ENCODE measurements at regions not wholly inside any gene's neighbourhood (a gene's known extent, or its start where the extent isn't known, plus 50 kb on each side); places are given as distances from the start of the nearest gene placed in this dataset.

DNA sequence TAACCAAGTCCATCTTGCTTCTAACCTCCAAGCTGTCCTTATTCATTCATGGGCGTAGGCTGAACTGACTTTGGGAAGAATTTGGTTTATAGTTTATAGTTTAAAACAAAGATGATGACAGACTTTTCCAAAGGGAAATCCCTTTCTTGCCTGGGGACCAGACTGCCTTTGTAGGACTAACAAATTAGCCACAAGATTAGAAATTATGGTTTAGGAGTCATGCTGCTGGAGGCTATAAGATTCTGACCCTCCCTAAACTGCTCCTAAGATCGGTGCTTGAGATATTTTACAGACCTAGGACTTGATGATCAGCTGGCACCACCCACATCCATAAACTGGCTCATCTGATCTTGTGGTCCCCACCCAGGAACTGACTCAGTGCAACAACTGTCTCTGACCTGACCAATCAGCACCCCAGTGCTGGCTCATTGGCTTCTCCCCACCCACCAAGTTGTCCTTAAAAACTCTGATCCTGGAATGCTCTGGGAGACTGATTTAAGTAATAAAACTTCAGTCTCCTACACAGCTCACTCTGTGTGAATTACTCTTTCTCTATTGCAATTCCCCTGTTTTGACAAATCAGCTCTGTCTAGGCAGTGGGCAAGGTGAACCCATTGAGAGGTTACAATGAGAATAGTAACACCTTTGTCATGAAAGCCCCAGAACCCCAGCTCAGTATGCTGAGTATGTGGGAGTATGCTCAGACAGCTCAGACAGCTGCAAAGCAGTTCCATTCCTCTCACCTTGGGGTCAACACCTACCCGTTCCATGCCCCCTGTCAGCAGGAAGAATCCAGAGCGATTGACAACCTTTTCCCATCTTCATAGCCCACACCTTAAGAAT is 51.6 kb upstream of the C15orf39 start:
- Histone ChIP-seq H4K20me1 (replicated peaks; ENCODE audit: control insufficient read depth, extremely low read depth, insufficient read depth, low read length) (no peaks in the 10 kb centered on the region), H3K9me3 (replicated peaks; ENCODE audit: control insufficient read depth, insufficient read depth, low read length) (no peaks in the 10 kb centered on the region), H3K27ac (ENCODE audit: insufficient read depth, low read depth, low read length) (no peak overlapping the region), H3K4me3 (replicated peaks in 1 of 3; ENCODE audit: insufficient read depth in 1 of 3, low read depth in 1 of 3, low read length in 3 of 3) (no peak overlapping the region), H2AFZ (ENCODE audit: low read depth, low read length) (no peak overlapping the region), H3K9ac (replicated peaks; ENCODE audit: extremely low read depth, insufficient read depth, low read length) (no peak overlapping the region), H3K9me1 (replicated peaks; ENCODE audit: control insufficient read depth, extremely low read depth, insufficient read depth, low read length) (no peaks in the 10 kb centered on the region), H3K27me3 (ENCODE audit: control insufficient read depth in 2 of 2, insufficient read depth in 2 of 2, low read length in 2 of 2) (no peaks in the 10 kb centered on the region), H3K4me2 (ENCODE audit: insufficient read depth, low read length) (no peak overlapping the region), H3K4me1 (ENCODE audit: control insufficient read depth, extremely low read depth, insufficient read depth, low read length) (no peaks in the 10 kb centered on the region), H3K79me2 (ENCODE audit: control insufficient read depth, insufficient read depth, low read length) (no peaks in the 10 kb centered on the region), H3K36me3 (ENCODE audit: control insufficient read depth in 2 of 2, extremely low read depth in 1 of 2, insufficient read depth in 2 of 2, low read length in 2 of 2) (no peaks in the 10 kb centered on the region)
- FAIRE-seq, result no peak
- dilution Hi-C loops (cut with MboI; ENCODE audit: extremely low pct_ligation_motif_present, low sequenced_read_pairs) (no loop called here), intact Hi-C loops (cut with micrococcal nuclease) (no loop called here)
- no peak for TF ChIP-seq JUN (IDR thresholded peaks at IDR 0.05; ENCODE audit: borderline replicate concordance, insufficient read depth, insufficient read length, low read depth)
- no peak for TF ChIP-seq MYC (IDR thresholded peaks at IDR 0.05; ENCODE audit: low read depth, low read length)
- POLR2A ChIA-PET, result no interaction called here
- no TSS peak for BruUV-seq (replicated peaks)
- CTCF ChIA-PET, result no interaction called here
- DNase-seq (ENCODE audit: low read depth, low spot score), result no peak

DNA sequence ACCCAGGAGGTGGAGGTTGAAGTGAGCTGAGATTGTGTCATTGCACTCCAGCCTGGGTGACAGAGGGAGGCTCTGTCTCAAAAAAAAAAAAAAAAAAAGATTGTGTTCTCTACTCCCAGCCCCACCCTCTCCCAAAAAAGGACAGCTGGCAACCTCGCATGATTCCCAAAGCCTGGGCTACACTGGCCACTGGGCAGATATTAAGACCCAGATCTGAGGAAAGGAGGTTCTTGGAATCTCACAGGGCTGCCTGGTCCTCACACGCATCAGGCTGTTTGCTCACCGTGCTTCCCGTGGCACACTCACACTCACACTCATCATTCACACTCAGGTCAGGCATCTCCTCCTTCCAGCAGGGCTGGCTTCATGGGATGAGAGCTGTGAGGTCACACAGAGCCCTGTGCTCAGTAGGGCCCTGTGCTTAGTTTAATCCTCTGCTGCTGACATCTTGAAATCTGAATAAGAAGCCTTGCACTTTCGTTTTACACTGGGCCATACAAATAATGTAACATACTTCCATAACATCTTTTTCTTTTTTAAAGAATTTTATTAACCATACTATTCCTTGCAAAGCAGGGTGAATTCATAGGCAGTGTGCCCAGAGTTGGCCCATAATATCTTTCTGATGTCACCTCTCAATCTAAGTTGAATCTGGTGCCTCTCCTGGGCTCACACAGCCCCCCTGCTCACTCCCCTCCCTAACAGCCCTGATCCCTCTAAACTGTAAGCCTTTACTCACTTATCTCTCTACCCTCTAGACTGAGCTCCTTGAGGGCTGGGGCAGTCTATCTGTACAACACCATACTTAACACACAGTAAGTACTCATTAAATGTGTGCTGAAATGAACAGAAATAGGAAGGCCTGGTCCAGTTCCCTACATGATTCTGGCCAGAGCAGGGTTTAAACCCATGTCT is 50.2 kb upstream of the C15orf39 start:
- no peaks in the 10 kb centered on the region for H3K79me2 ChIP-seq (ENCODE audit: control insufficient read depth, insufficient read depth, low read length)
- intact Hi-C loops (cut with micrococcal nuclease), result no loop called here
- H3K9me1 ChIP-seq (replicated peaks; ENCODE audit: control insufficient read depth, extremely low read depth, insufficient read depth, low read length), result no peaks in the 10 kb centered on the region
- ChIA-PET POLR2A (no interaction called here), CTCF (no interaction called here)
- H4K20me1 ChIP-seq (replicated peaks; ENCODE audit: control insufficient read depth, extremely low read depth, insufficient read depth, low read length), result no peaks in the 10 kb centered on the region
- H2AFZ ChIP-seq (ENCODE audit: low read depth, low read length), result no peak overlapping the region
- H3K4me2 ChIP-seq (ENCODE audit: insufficient read depth, low read length), result no peak overlapping the region
- FAIRE-seq, result no peak
- H3K4me3 ChIP-seq (replicated peaks in 1 of 3; ENCODE audit: insufficient read depth in 1 of 3, low read depth in 1 of 3, low read length in 3 of 3), result no peak overlapping the region
- H3K9me3 ChIP-seq (replicated peaks; ENCODE audit: control insufficient read depth, insufficient read depth, low read length), result no peaks in the 10 kb centered on the region
- no peaks in the 10 kb centered on the region for H3K27me3 ChIP-seq (ENCODE audit: control insufficient read depth in 2 of 2, insufficient read depth in 2 of 2, low read length in 2 of 2)
- no TSS peak for BruUV-seq (replicated peaks)
- no peak overlapping the region for H3K9ac ChIP-seq (replicated peaks; ENCODE audit: extremely low read depth, insufficient read depth, low read length)
- no peak for DNase-seq (ENCODE audit: low read depth, low spot score)
- no peaks in the 10 kb centered on the region for H3K36me3 ChIP-seq (ENCODE audit: control insufficient read depth in 2 of 2, extremely low read depth in 1 of 2, insufficient read depth in 2 of 2, low read length in 2 of 2)
- TF ChIP-seq, protein P1, sequence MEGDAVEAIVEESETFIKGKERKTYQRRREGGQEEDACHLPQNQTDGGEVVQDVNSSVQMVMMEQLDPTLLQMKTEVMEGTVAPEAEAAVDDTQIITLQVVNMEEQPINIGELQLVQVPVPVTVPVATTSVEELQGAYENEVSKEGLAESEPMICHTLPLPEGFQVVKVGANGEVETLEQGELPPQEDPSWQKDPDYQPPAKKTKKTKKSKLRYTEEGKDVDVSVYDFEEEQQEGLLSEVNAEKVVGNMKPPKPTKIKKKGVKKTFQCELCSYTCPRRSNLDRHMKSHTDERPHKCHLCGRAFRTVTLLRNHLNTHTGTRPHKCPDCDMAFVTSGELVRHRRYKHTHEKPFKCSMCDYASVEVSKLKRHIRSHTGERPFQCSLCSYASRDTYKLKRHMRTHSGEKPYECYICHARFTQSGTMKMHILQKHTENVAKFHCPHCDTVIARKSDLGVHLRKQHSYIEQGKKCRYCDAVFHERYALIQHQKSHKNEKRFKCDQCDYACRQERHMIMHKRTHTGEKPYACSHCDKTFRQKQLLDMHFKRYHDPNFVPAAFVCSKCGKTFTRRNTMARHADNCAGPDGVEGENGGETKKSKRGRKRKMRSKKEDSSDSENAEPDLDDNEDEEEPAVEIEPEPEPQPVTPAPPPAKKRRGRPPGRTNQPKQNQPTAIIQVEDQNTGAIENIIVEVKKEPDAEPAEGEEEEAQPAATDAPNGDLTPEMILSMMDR (IDR thresholded peaks at IDR 0.05; ENCODE audit: extremely low read depth in 1 of 2, insufficient read depth in 1 of 2, low read depth in 1 of 2, low read length in 2 of 2), result no peak
- TF ChIP-seq MYC (IDR thresholded peaks at IDR 0.05; ENCODE audit: low read depth, low read length) (no peak), POLR2A (IDR thresholded peaks at IDR 0.05; ENCODE audit: low read depth, low read length) (no peak), FOS (IDR thresholded peaks at IDR 0.05; ENCODE audit: borderline replicate concordance, insufficient read depth, low read length) (no peak), GATA2 (IDR thresholded peaks at IDR 0.05; ENCODE audit: insufficient read depth, insufficient read length, low read depth, low read length) (no peak), POLR2AphosphoS5 (IDR thresholded peaks at IDR 0.05; ENCODE audit: insufficient read depth, low read depth, low read length) (no peak), EZH2 (IDR thresholded peaks at IDR 0.05; ENCODE audit: borderline replicate concordance, low read depth, low read length, severe bottlenecking) (no peak), JUN (IDR thresholded peaks at IDR 0.05; ENCODE audit: borderline replicate concordance, insufficient read depth, insufficient read length, low read depth) (no peak)
- TF ChIP-seq, protein P2, sequence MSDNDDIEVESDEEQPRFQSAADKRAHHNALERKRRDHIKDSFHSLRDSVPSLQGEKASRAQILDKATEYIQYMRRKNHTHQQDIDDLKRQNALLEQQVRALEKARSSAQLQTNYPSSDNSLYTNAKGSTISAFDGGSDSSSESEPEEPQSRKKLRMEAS (IDR thresholded peaks at IDR 0.05; ENCODE audit: insufficient read depth, insufficient read length), result no peak
- dilution Hi-C loops (cut with MboI; ENCODE audit: extremely low pct_ligation_motif_present, low sequenced_read_pairs), result no loop called here
- no peaks in the 10 kb centered on the region for H3K4me1 ChIP-seq (ENCODE audit: control insufficient read depth, extremely low read depth, insufficient read depth, low read length)
- H3K27ac ChIP-seq (ENCODE audit: insufficient read depth, low read depth, low read length), result no peak overlapping the region

All from endothelial cell of umbilical vein (primary cell).